H1 (cell line): ENCODE measurements at regions not wholly inside any gene's neighbourhood (a gene's known extent, or its start where the extent isn't known, plus 50 kb on each side); places are given as distances from the start of the nearest gene placed in this dataset.

Source experiments
- CTCF ChIA-PET: fragments of 300-600 bp; sonication (Branson Sonifier 250); formaldehyde crosslinking; loops from one replicate; lab custom pipeline; 2021; ENCODE audit not compliant: partially characterized antibody; lab: Charles Lee
- POLR2A ChIA-PET: fragments of 300-600 bp; sonication (Branson Sonifier 250); formaldehyde crosslinking; loops from one replicate; lab custom pipeline; 2021; ENCODE audit warnings: inconsistent platforms; ENCODE audit not compliant: partially characterized antibody; lab: Charles Lee
- DNase-seq, 2 experiments: peaks; one replicate each; pipeline versions ENCODE4 v3.0.0 to v3.0.0-alpha.2; 2010 to 2022; ENCODE audit warnings: low spot score in 2 of 2, low read depth in 1 of 2, mixed read lengths in 1 of 2
- FAIRE-seq: peaks from 2 replicates; lab custom pipeline; 2011; peaks lifted over from hg19 to GRCh38; lab: Jason Lieb, UNC
- H2AFZ ChIP-seq: 2 replicates; pipeline ENCODE4 v1.8.1; 2012; ENCODE audit warnings: low read length, inconsistent platforms
- H2AK5ac ChIP-seq: 2 replicates; pipeline ENCODE4 v1.6.1; 2013; ENCODE audit warnings: low read depth, low read length
- H2BK120ac ChIP-seq: replicated peaks from 2 replicates; pipeline ENCODE3; 2013; ENCODE audit warnings: low read depth, low read length, inconsistent platforms
- H2BK12ac ChIP-seq: 2 replicates; pipeline ENCODE4 v1.6.1; 2013; ENCODE audit warnings: low read depth, low read length
- H2BK15ac ChIP-seq: 2 replicates; pipeline ENCODE4 v1.6.1; 2013; ENCODE audit warnings: low read length
- H2BK20ac ChIP-seq: 2 replicates; pipeline ENCODE4 v1.6.1; 2013; ENCODE audit warnings: low read length
- H2BK5ac ChIP-seq: 2 replicates; pipeline ENCODE4 v1.6.1; 2013; ENCODE audit warnings: low read depth, low read length
- H3K14ac ChIP-seq: 2 replicates; pipeline ENCODE4 v1.6.1; 2013; ENCODE audit warnings: inconsistent platforms; ENCODE audit not compliant: insufficient read length
- H3K18ac ChIP-seq: 2 replicates; pipeline ENCODE4 v1.6.1; 2013; ENCODE audit warnings: low read length; ENCODE audit errors: extremely low read depth
- H3K23ac ChIP-seq: 2 replicates; pipeline ENCODE4 v1.6.1; 2013; ENCODE audit warnings: inconsistent platforms; ENCODE audit not compliant: insufficient read length
- H3K23me2 ChIP-seq: 2 replicates; pipeline ENCODE4 v1.6.1; 2013; ENCODE audit warnings: low read depth, low read length
- H3K27ac ChIP-seq: 2 replicates; pipeline ENCODE4 v1.6.1; 2011; ENCODE audit warnings: low read depth, low read length, inconsistent platforms
- H3K27me3 ChIP-seq, 4 experiments: replicated peaks in 1 of 4; 1 replicate in 1 of 4; 2 replicates in 3 of 4; pipeline versions ENCODE4 v1.6.1 to v1.8.1; 2011 to 2013; ENCODE audit warnings: low read length in 3 of 4, mild to moderate bottlenecking in 3 of 4, inconsistent platforms in 2 of 4, mixed read lengths in 2 of 4, moderate library complexity in 1 of 4; ENCODE audit not compliant: control insufficient read depth in 3 of 4, insufficient read depth in 3 of 4; ENCODE audit errors: extremely low read depth in 1 of 4
- H3K36me3 ChIP-seq, 4 experiments: 2 replicates each; pipeline versions ENCODE4 v1.6.1 to v1.8.1; 2011 to 2013; ENCODE audit warnings: mild to moderate bottlenecking in 4 of 4, low read length in 3 of 4, moderate library complexity in 2 of 4, control low read depth in 1 of 4, inconsistent platforms in 1 of 4; ENCODE audit not compliant: insufficient read depth in 4 of 4, control insufficient read depth in 2 of 4
- H3K4ac ChIP-seq: replicated peaks from 2 replicates; pipeline ENCODE3; 2013; ENCODE audit warnings: low read length, low read depth, mixed read lengths, inconsistent platforms; ENCODE audit not compliant: insufficient read length
- H3K4me1 ChIP-seq, 4 experiments: replicated peaks in 1 of 4; 1 replicate in 1 of 4; 2 replicates in 3 of 4; pipeline versions ENCODE4 v1.6.1 to v1.8.1; 2011 to 2013; ENCODE audit warnings: low read length in 3 of 4, inconsistent platforms in 2 of 4, mixed read lengths in 1 of 4; ENCODE audit not compliant: insufficient read depth in 4 of 4, control insufficient read depth in 3 of 4
- H3K4me2 ChIP-seq, 2 experiments: 2 replicates each; pipeline versions ENCODE4 v1.6.1 to v1.8.1; 2011 to 2013; ENCODE audit warnings: low read depth in 2 of 2, low read length in 2 of 2, control low read depth in 1 of 2, inconsistent platforms in 1 of 2, mild to moderate bottlenecking in 1 of 2; ENCODE audit not compliant: insufficient read depth in 1 of 2
- H3K4me3 ChIP-seq, 4 experiments: fragments of 200-600, 300-600 bp in 1 of 4; sonication (generic), shearing (Covaris generic), sonication (Bioruptor Twin) in 1 of 4; 2 replicates each; pipeline versions ENCODE4 v1.5.1 to v1.8.1; 2011 to 2016; ENCODE audit warnings: low read length in 4 of 4, low read depth in 3 of 4, control low read depth in 2 of 4, inconsistent platforms in 2 of 4, mild to moderate bottlenecking in 2 of 4, mixed read lengths in 1 of 4, moderate library complexity in 1 of 4; ENCODE audit not compliant: insufficient read depth in 2 of 4; ENCODE audit errors: extremely low read depth in 1 of 4
- H3K56ac ChIP-seq: replicated peaks from 2 replicates; pipeline ENCODE3; 2013; ENCODE audit warnings: low read depth, mild to moderate bottlenecking, mixed read lengths, low read length, inconsistent platforms; ENCODE audit not compliant: insufficient read length
- H3K79me1 ChIP-seq: 2 replicates; pipeline ENCODE4 v1.6.1; 2013; ENCODE audit warnings: low read depth, low read length, control low read depth
- H3K79me2 ChIP-seq, 2 experiments: 2 replicates each; pipeline versions ENCODE4 v1.6.1 to v1.8.1; 2012 to 2013; ENCODE audit warnings: low read length in 2 of 2, mild to moderate bottlenecking in 2 of 2, inconsistent platforms in 1 of 2; ENCODE audit not compliant: insufficient read depth in 2 of 2, control insufficient read depth in 1 of 2
- H3K9ac ChIP-seq, 4 experiments: replicated peaks in 1 of 4; 1 replicate in 1 of 4; 2 replicates in 3 of 4; pipeline versions ENCODE4 v1.6.1 to v1.8.1; 2011 to 2013; ENCODE audit warnings: low read depth in 3 of 4, low read length in 3 of 4, control low read depth in 2 of 4, mild to moderate bottlenecking in 2 of 4, moderate library complexity in 2 of 4, inconsistent platforms in 1 of 4; ENCODE audit errors: extremely low read depth in 1 of 4
- H3K9me3 ChIP-seq, 2 experiments: 2 replicates each; pipeline versions ENCODE4 v1.6.1 to v1.8.1; 2012 to 2013; ENCODE audit warnings: mild to moderate bottlenecking in 2 of 2, moderate library complexity in 2 of 2, control low read depth in 1 of 2, inconsistent platforms in 1 of 2, low read depth in 1 of 2, low read length in 1 of 2, mixed read lengths in 1 of 2; ENCODE audit not compliant: insufficient read depth in 2 of 2
- H4K20me1 ChIP-seq, 2 experiments: replicated peaks in 1 of 2; 2 replicates each; pipeline versions ENCODE3 to v1.8.1; 2011 to 2013; ENCODE audit warnings: inconsistent platforms in 2 of 2, low read length in 2 of 2, mild to moderate bottlenecking in 1 of 2; ENCODE audit not compliant: insufficient read depth in 2 of 2, control insufficient read depth in 1 of 2
- H4K5ac ChIP-seq: 2 replicates; pipeline ENCODE4 v1.6.1; 2013; ENCODE audit warnings: low read length, low read depth, mixed read lengths, inconsistent platforms; ENCODE audit not compliant: insufficient read length
- H4K8ac ChIP-seq: 2 replicates; pipeline ENCODE4 v1.8.0; 2013; ENCODE audit warnings: mild to moderate bottlenecking, moderate library complexity, low read length, inconsistent platforms; ENCODE audit not compliant: insufficient read depth; ENCODE audit errors: extremely low read depth
- H4K91ac ChIP-seq: replicated peaks from 2 replicates; pipeline ENCODE3; 2013; ENCODE audit warnings: low read length, mixed read lengths, inconsistent platforms; ENCODE audit not compliant: insufficient read length
- ATF2 ChIP-seq: IDR thresholded peaks from 2 replicates; pipeline ENCODE4 v1.6.1; 2012; ENCODE audit warnings: low read length, inconsistent platforms
- ATF3 ChIP-seq: IDR thresholded peaks from 2 replicates; pipeline ENCODE4 v1.6.1; 2011; ENCODE audit warnings: low read depth, mild to moderate bottlenecking, low read length; ENCODE audit not compliant: insufficient read depth
- BACH1 ChIP-seq: IDR thresholded peaks from 2 replicates; pipeline ENCODE4 v1.6.1; 2012; ENCODE audit warnings: low read length, improper control_type of control experiment
- BRCA1 ChIP-seq: IDR thresholded peaks from 2 replicates; pipeline ENCODE4 v1.6.1; 2012; ENCODE audit warnings: low read depth, low read length, improper control_type of control experiment
- CEBPB ChIP-seq: IDR thresholded peaks from 2 replicates; pipeline ENCODE4 v1.6.1; 2012; ENCODE audit warnings: low read depth, low read length
- CTBP2 ChIP-seq: IDR thresholded peaks from 2 replicates; pipeline ENCODE4 v1.7.0; 2011; ENCODE audit warnings: borderline replicate concordance, mild to moderate bottlenecking, moderate library complexity, mixed read lengths, low read length; ENCODE audit not compliant: insufficient read depth, insufficient read length
- HDAC2 ChIP-seq, 2 experiments: fragments of 300-600 bp in 1 of 2; sonication (generic) in 1 of 2; IDR thresholded peaks; 2 replicates each; pipeline ENCODE4 v1.6.1; 2011 to 2012; ENCODE audit warnings: low read depth in 2 of 2, low read length in 2 of 2, mild to moderate bottlenecking in 2 of 2, moderate library complexity in 2 of 2, borderline replicate concordance in 1 of 2, inconsistent platforms in 1 of 2
- HDAC6 ChIP-seq: IDR thresholded peaks from one replicate; pipeline ENCODE4 v1.7.1; 2012; ENCODE audit warnings: low read depth, mild to moderate bottlenecking, inconsistent platforms, low read length, moderate library complexity
- KDM4A ChIP-seq: IDR thresholded peaks from one replicate; pipeline ENCODE4 v1.7.1; 2012; ENCODE audit warnings: low read depth, mild to moderate bottlenecking, moderate library complexity, low read length, inconsistent platforms; ENCODE audit not compliant: severe bottlenecking
- SIX5 ChIP-seq: IDR thresholded peaks from 2 replicates; pipeline ENCODE4 v1.6.1; 2011; ENCODE audit warnings: mild to moderate bottlenecking, low read depth, low read length
- TAF7 ChIP-seq: optimal IDR thresholded peaks from 2 replicates; pipeline ENCODE3; 2011; ENCODE audit warnings: low read depth, mild to moderate bottlenecking, inconsistent platforms, low read length, moderate library complexity, borderline replicate concordance
- YY1 ChIP-seq: IDR thresholded peaks from 2 replicates; pipeline ENCODE4 v1.6.1; 2011; ENCODE audit warnings: low read depth, mild to moderate bottlenecking, low read length
- ZNF274 ChIP-seq: IDR thresholded peaks from 2 replicates; pipeline ENCODE4 v1.7.0; 2012; ENCODE audit warnings: low read length, borderline replicate concordance; ENCODE audit errors: extremely low read depth
- WGBS, 2 experiments: shearing (Covaris generic) in 1 of 2; methylation state at CpG; one replicate each; pipeline versions ENCODE4 v1.1.6 to v1.1.7; 2013 to 2015; ENCODE audit warnings: low lambda C conversion rate in 2 of 2, mixed read lengths in 2 of 2, inconsistent platforms in 1 of 2, low coverage in 1 of 2, missing lambda C conversion rate in 1 of 2; ENCODE audit not compliant: insufficient replicate concordance in 2 of 2, insufficient coverage in 1 of 2, insufficient read length in 1 of 2; ENCODE audit errors: extremely low coverage in 1 of 2, missing lambda C conversion rate in 1 of 2; 5-methylcytosine and 5-hydroxymethylcytosine counted together

GRCh38 chrX:40282348-40282747, 184.6 kb upstream of the BCOR start:
- H3K79me1 ChIP-seq: no peaks in the 10 kb centered on the region
- FAIRE-seq (no peak), DNase-seq (no peak)
- H3K4me3 ChIP-seq: no peak overlapping the region
- no peak overlapping the region for H3K9ac ChIP-seq
- 76% methylated on average over 4 of the region's 4 CpGs; no CpG with 5 or more reads in 1 of the 2 experiments for WGBS, 2 experiments
- H3K23me2 ChIP-seq: no peaks in the 10 kb centered on the region
- H2AFZ ChIP-seq: no peak overlapping the region
- H4K20me1 ChIP-seq: no peaks in the 10 kb centered on the region
- no peak overlapping the region for H3K27ac ChIP-seq
- H3K4me1 ChIP-seq: peaks cover 0 to 8% (median 2%) of the 10 kb centered on the region in 4 experiments; a peak in 3 of 7 replicates
- no peak overlapping the region for H2BK120ac ChIP-seq
- no peak overlapping the region for H2BK5ac ChIP-seq
- no peaks in the 10 kb centered on the region for H3K79me2 ChIP-seq
- no peak overlapping the region for H3K4ac ChIP-seq
- no peak overlapping the region for H3K18ac ChIP-seq
- POLR2A ChIA-PET: no interaction called here
- H2AK5ac ChIP-seq: no peak overlapping the region
- H2BK15ac ChIP-seq: no peak overlapping the region
- H3K56ac ChIP-seq: no peak overlapping the region
- H2BK12ac ChIP-seq: no peak overlapping the region
- CTCF ChIA-PET: no interaction called here
- H2BK20ac ChIP-seq: no peak overlapping the region
- H3K9me3 ChIP-seq: no peaks in the 10 kb centered on the region
- no peak overlapping the region for H4K8ac ChIP-seq
- no peak overlapping the region for H4K5ac ChIP-seq
- no peak overlapping the region for H3K23ac ChIP-seq
- H3K4me2 ChIP-seq: no peak overlapping the region
- no peaks in the 10 kb centered on the region for H3K36me3 ChIP-seq
- H4K91ac ChIP-seq: no peak overlapping the region
- H3K14ac ChIP-seq: no peak overlapping the region
- H3K27me3 ChIP-seq: no peaks in the 10 kb centered on the region
- TF ChIP-seq KDM4A (no peak), ATF2 (no peak), BRCA1 (no peak), HDAC6 (no peak), CEBPB (no peak), BACH1 (no peak), ZNF274 (no peak), HDAC2 (IDR thresholded peaks at IDR 0.05; ENCODE audit: borderline replicate concordance in 1 of 2, low read depth in 2 of 2, low read length in 2 of 2) (no peak), ATF3 (no peak), SIX5 (no peak), YY1 (no peak), TAF7 (no peak), CTBP2 (no peak)
